PFSK-1 (cell line): ENCODE measurements at regions not wholly inside any gene's neighbourhood (a gene's known extent, or its start where the extent isn't known, plus 50 kb on each side); places are given as distances from the start of the nearest gene placed in this dataset.

Source experiments
- POLR2AphosphoS5 ChIP-seq: IDR thresholded peaks from 2 replicates; pipeline ENCODE4 v1.6.1; 2012; ENCODE audit warnings: low read depth, mild to moderate bottlenecking, control low read depth, low read length, moderate library complexity
- REST ChIP-seq, 2 experiments: IDR thresholded peaks; 2 replicates each; pipeline versions ENCODE4 v1.6.1 to v1.8.0; 2011 to 2012; ENCODE audit warnings: low read depth in 2 of 2, low read length in 2 of 2, control low read depth in 1 of 2, inconsistent platforms in 1 of 2, mild to moderate bottlenecking in 1 of 2, moderate library complexity in 1 of 2; ENCODE audit not compliant: insufficient read depth in 1 of 2
- SIN3A ChIP-seq: IDR thresholded peaks from 2 replicates; pipeline ENCODE4 v1.6.1; 2012; ENCODE audit warnings: mild to moderate bottlenecking, low read length, moderate library complexity, borderline replicate concordance; ENCODE audit not compliant: insufficient read depth

- no peak for TF ChIP-seq REST (IDR thresholded peaks at IDR 0.05; ENCODE audit: insufficient read depth in 1 of 2, low read depth in 2 of 2, low read length in 2 of 2)
- no peak for TF ChIP-seq POLR2AphosphoS5
- no peak for TF ChIP-seq SIN3A
These were observed 213.6 kb upstream of the HTR1E start for GRCh38 chr6:86723729-86724128.
